BLaER1 (cell line): ENCODE measurements at regions not wholly inside any gene's neighbourhood (a gene's known extent, or its start where the extent isn't known, plus 50 kb on each side); places are given as distances from the start of the nearest gene placed in this dataset.

Experiments used
- H3K27ac ChIP-seq: shearing (Covaris generic); formaldehyde crosslinking; 2 replicates; pipeline ENCODE4 v1.8.1; 2022
- H3K27me3 ChIP-seq: shearing (Covaris generic); formaldehyde crosslinking; 2 replicates; pipeline ENCODE4 v1.8.1; 2022
- H3K36me3 ChIP-seq: shearing (Covaris generic); formaldehyde crosslinking; 2 replicates; pipeline ENCODE4 v1.8.1; 2022
- H3K4me1 ChIP-seq: shearing (Covaris generic); formaldehyde crosslinking; 2 replicates; pipeline ENCODE4 v1.8.1; 2022
- H3K4me2 ChIP-seq: shearing (Covaris generic); formaldehyde crosslinking; 2 replicates; pipeline ENCODE4 v1.8.1; 2022
- H3K4me3 ChIP-seq: shearing (Covaris generic); formaldehyde crosslinking; 2 replicates; pipeline ENCODE4 v1.8.1; 2022
- H3K9ac ChIP-seq: shearing (Covaris generic); formaldehyde crosslinking; 2 replicates; pipeline ENCODE4 v1.8.1; 2022
- H3K9me3 ChIP-seq: shearing (Covaris generic); formaldehyde crosslinking; 2 replicates; pipeline ENCODE4 v1.8.1; 2022
- H4K20me1 ChIP-seq: shearing (Covaris generic); formaldehyde crosslinking; 2 replicates; pipeline ENCODE4 v1.8.1; 2022
- Cebpa-rat ChIP-seq: shearing (Covaris generic); IDR thresholded peaks from 2 replicates; pipeline ENCODE4 v1.8.1; 2022

GRCh38 chr15:91538782-91539181, 314.7 kb upstream of the SLCO3A1 start:
- H3K27ac ChIP-seq: no peak overlapping the region
- no peaks in the 10 kb centered on the region for H3K9me3 ChIP-seq
- H3K4me1 ChIP-seq: no peaks in the 10 kb centered on the region
- H3K4me3 ChIP-seq: no peak overlapping the region
- H4K20me1 ChIP-seq: no peaks in the 10 kb centered on the region
- H3K36me3 ChIP-seq: no peaks in the 10 kb centered on the region
- TF ChIP-seq Cebpa-rat: no peak
- H3K27me3 ChIP-seq: no peaks in the 10 kb centered on the region
- no peak overlapping the region for H3K9ac ChIP-seq
- H3K4me2 ChIP-seq: no peak overlapping the region

- H3K9ac ChIP-seq: no peak overlapping the region
- H4K20me1 ChIP-seq: no peaks in the 10 kb centered on the region
- H3K4me2 ChIP-seq: no peak overlapping the region
- no peaks in the 10 kb centered on the region for H3K4me1 ChIP-seq
- H3K27me3 ChIP-seq: no peaks in the 10 kb centered on the region
- H3K36me3 ChIP-seq: no peaks in the 10 kb centered on the region
- no peak overlapping the region for H3K27ac ChIP-seq
- H3K4me3 ChIP-seq: no peak overlapping the region
- no peaks in the 10 kb centered on the region for H3K9me3 ChIP-seq
- no peak for TF ChIP-seq Cebpa-rat
Observed at GRCh38 chr15:91541286-91541685, 312.2 kb upstream of the SLCO3A1 start.

DNA sequence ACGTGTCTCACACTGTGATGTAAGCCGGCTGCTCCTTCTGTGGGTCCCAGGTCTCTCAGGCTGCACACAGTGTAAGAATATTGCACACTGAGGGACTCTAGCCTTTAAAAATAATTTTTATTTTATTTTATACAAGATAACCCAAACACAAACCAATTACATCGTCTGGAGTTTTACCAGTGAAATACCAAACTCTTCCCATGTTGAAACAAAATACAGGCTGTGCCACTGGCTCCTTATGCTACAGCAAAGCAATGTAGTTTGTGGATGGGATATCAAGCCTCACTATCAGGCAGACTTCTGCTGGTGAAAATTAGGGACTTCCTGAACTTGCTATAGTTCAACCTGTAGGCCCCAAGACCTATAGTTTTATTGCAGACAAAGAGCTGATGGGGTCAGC, 311.3 kb upstream of the SLCO3A1 start:
- Histone ChIP-seq H3K27ac (no peak overlapping the region), H3K9me3 (no peaks in the 10 kb centered on the region), H4K20me1 (no peaks in the 10 kb centered on the region), H3K36me3 (no peaks in the 10 kb centered on the region), H3K27me3 (no peaks in the 10 kb centered on the region), H3K4me1 (no peaks in the 10 kb centered on the region), H3K4me3 (no peak overlapping the region), H3K9ac (no peak overlapping the region), H3K4me2 (no peak overlapping the region)
- no peak for TF ChIP-seq Cebpa-rat

- Histone ChIP-seq H3K9me3 (no peaks in the 10 kb centered on the region; the same call in 1 of the 2 replicates), H3K4me2 (no peak overlapping the region), H3K9ac (no peak overlapping the region), H3K27me3 (no peaks in the 10 kb centered on the region), H3K4me3 (no peak overlapping the region), H4K20me1 (no peaks in the 10 kb centered on the region), H3K27ac (no peak overlapping the region), H3K4me1 (no peaks in the 10 kb centered on the region), H3K36me3 (no peaks in the 10 kb centered on the region)
- TF ChIP-seq Cebpa-rat: no peak
Observed at GRCh38 chr15:91547356-91547755, 306.2 kb upstream of the SLCO3A1 start.

DNA sequence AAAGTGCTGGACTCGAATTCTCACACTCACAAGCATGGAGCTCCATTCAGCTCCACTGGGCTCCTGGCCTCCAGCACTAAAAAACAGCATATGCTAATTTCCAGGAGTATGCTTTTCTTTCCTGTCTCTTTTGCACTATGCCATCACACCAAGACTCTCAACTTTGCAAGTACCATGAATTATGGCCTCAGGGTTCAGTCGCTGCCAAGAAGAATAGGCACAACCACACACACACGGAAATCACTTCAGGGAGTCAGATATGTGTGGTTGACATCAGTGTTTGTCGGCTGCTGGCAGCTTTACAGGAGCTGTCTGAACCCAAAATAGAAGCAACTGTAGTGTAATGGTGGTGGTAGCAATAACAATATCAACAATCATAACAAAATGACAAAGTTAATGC, 305.0 kb upstream of the SLCO3A1 start:
- H3K4me1 ChIP-seq: no peaks in the 10 kb centered on the region
- no peaks in the 10 kb centered on the region for H4K20me1 ChIP-seq
- H3K9me3 ChIP-seq: no peaks in the 10 kb centered on the region; the same call in 1 of the 2 replicates
- no peak overlapping the region for H3K4me3 ChIP-seq
- H3K4me2 ChIP-seq: no peak overlapping the region
- no peaks in the 10 kb centered on the region for H3K27me3 ChIP-seq
- no peak for TF ChIP-seq Cebpa-rat
- no peak overlapping the region for H3K9ac ChIP-seq
- H3K27ac ChIP-seq: no peak overlapping the region
- no peaks in the 10 kb centered on the region for H3K36me3 ChIP-seq

DNA sequence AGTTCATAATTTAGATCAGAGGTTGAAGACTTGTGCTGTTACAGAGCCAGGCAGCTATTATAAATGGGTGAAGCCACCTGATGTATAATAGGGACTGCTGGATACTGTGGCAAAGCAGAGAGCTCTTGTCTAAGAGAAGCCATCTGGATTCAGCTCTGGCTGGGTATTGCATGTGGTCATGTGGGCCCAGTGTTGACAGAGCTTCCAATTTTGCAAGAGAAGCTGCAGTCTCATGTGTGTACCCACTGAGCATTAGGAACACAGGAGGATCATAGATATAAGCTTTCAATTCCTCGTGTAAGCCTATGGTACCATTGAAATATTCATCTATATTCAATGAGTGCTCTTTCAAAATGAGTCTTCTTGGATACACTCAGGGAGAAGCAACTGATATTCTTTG, 303.9 kb upstream of the SLCO3A1 start:
- Histone ChIP-seq H3K27ac (no peak overlapping the region), H3K9me3 (no peaks in the 10 kb centered on the region; the same call in 1 of the 2 replicates), H3K27me3 (no peaks in the 10 kb centered on the region), H3K4me1 (no peaks in the 10 kb centered on the region), H3K36me3 (no peaks in the 10 kb centered on the region), H3K4me2 (no peak overlapping the region), H3K9ac (no peak overlapping the region), H3K4me3 (no peak overlapping the region), H4K20me1 (no peaks in the 10 kb centered on the region)
- no peak for TF ChIP-seq Cebpa-rat

GRCh38 chr15:91552555-91552954, 301.0 kb upstream of the SLCO3A1 start:
- Histone ChIP-seq H3K9ac (no peak overlapping the region), H4K20me1 (no peaks in the 10 kb centered on the region), H3K9me3 (no peaks in the 10 kb centered on the region; the same call in 1 of the 2 replicates), H3K27me3 (no peaks in the 10 kb centered on the region), H3K36me3 (no peaks in the 10 kb centered on the region), H3K27ac (no peak overlapping the region), H3K4me3 (no peak overlapping the region), H3K4me2 (no peak overlapping the region), H3K4me1 (no peaks in the 10 kb centered on the region)
- TF ChIP-seq Cebpa-rat: no peak

- Histone ChIP-seq H3K27me3 (no peaks in the 10 kb centered on the region), H3K9me3 (no peaks in the 10 kb centered on the region; the same call in 1 of the 2 replicates), H3K4me1 (no peaks in the 10 kb centered on the region), H3K9ac (no peak overlapping the region), H3K4me2 (no peak overlapping the region), H3K36me3 (no peaks in the 10 kb centered on the region), H3K4me3 (no peak overlapping the region), H4K20me1 (no peaks in the 10 kb centered on the region), H3K27ac (no peak overlapping the region)
- TF ChIP-seq Cebpa-rat: no peak
Observed at GRCh38 chr15:91553196-91553854, 300.2 kb upstream of the SLCO3A1 start.

GRCh38 chr15:91555312-91555711, 298.2 kb upstream of the SLCO3A1 start:
- no peak overlapping the region for H3K4me2 ChIP-seq
- H3K9me3 ChIP-seq: no peaks in the 10 kb centered on the region; the same call in 1 of the 2 replicates
- no peaks in the 10 kb centered on the region for H3K36me3 ChIP-seq
- no peak overlapping the region for H3K27ac ChIP-seq
- H3K9ac ChIP-seq: no peak overlapping the region
- no peaks in the 10 kb centered on the region for H3K27me3 ChIP-seq
- H3K4me3 ChIP-seq: no peak overlapping the region
- no peaks in the 10 kb centered on the region for H3K4me1 ChIP-seq
- no peaks in the 10 kb centered on the region for H4K20me1 ChIP-seq
- no peak for TF ChIP-seq Cebpa-rat

DNA sequence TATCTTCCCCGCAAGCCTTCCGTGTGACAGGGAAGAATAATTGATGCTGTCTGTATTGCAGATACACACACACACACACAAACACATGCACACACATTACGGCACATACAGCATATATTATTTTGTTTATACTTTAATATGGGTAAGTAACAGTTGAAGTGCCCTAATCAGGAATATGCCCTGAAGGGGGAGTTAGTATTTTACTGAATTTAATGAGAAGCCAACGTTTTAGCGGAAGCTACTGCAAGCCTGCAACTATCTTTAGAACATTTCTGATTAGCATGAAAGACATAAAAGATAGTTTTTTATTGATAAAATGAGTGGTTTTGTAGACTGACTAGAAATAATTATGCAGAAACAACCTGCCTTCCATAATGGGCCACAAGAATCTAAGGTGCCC, 296.6 kb upstream of the SLCO3A1 start:
- no peak overlapping the region for H3K4me2 ChIP-seq
- no peak overlapping the region for H3K27ac ChIP-seq
- H3K27me3 ChIP-seq: no peaks in the 10 kb centered on the region
- H3K4me3 ChIP-seq: no peak overlapping the region
- no peaks in the 10 kb centered on the region for H3K9me3 ChIP-seq
- TF ChIP-seq Cebpa-rat: no peak
- H3K36me3 ChIP-seq: no peaks in the 10 kb centered on the region
- H3K4me1 ChIP-seq: no peaks in the 10 kb centered on the region
- no peak overlapping the region for H3K9ac ChIP-seq
- H4K20me1 ChIP-seq: no peaks in the 10 kb centered on the region

- TF ChIP-seq Cebpa-rat: no peak
Observed at GRCh38 chr15:91559066-91559465, 294.4 kb upstream of the SLCO3A1 start.

More at GRCh38 chr15:91559066-91559465, 294.4 kb upstream of the SLCO3A1 start:
- H3K4me2 ChIP-seq: no peak overlapping the region
- no peak overlapping the region for H3K4me3 ChIP-seq
- H3K36me3 ChIP-seq: no peaks in the 10 kb centered on the region
- no peaks in the 10 kb centered on the region for H3K9me3 ChIP-seq
- H3K27ac ChIP-seq: no peak overlapping the region
- H3K4me1 ChIP-seq: no peaks in the 10 kb centered on the region
- no peaks in the 10 kb centered on the region for H3K27me3 ChIP-seq
- H3K9ac ChIP-seq: no peak overlapping the region
- no peaks in the 10 kb centered on the region for H4K20me1 ChIP-seq
